SK-N-SH treated with all-trans-retinoic acid at 6 μM for 48 hours (cell line): ENCODE measurements at regions not wholly inside any gene's neighbourhood (a gene's known extent, or its start where the extent isn't known, plus 50 kb on each side); places are given as distances from the start of the nearest gene placed in this dataset.
A peak's percentile ranks its signal among the peaks of the same experiment; 100 is the strongest.

Source experiments
- ATAC-seq: fragments of 200-7000 bp; cut with Tn5 transposase; 3 replicates; pipeline ENCODE4 v1.9.1; 2020; ENCODE audit warnings: mild to moderate bottlenecking, moderate library complexity
- ARNTL ChIP-seq: fragments of 450-650 bp; formaldehyde crosslinking; IDR thresholded peaks from 2 replicates; pipeline ENCODE4 v1.5.0; 2020; ENCODE audit warnings: low read depth, mild to moderate bottlenecking, moderate library complexity, borderline replicate concordance
- BACH2 ChIP-seq: fragments of 250-450 bp; sonication (Bioruptor Pico); IDR thresholded peaks from 2 replicates; pipeline ENCODE4 v1.9.0; 2021; ENCODE audit warnings: mild to moderate bottlenecking, borderline replicate concordance
- CSDC2 ChIP-seq: fragments of 250-450 bp; sonication (Bioruptor Pico); IDR thresholded peaks from 2 replicates; pipeline ENCODE4 v1.5.0; 2020; ENCODE audit warnings: mild to moderate bottlenecking, moderate library complexity
- ESRRG ChIP-seq: fragments of 250-450 bp; sonication (Bioruptor Pico); IDR thresholded peaks from 2 replicates; pipeline ENCODE4 v1.6.1; 2021; ENCODE audit warnings: mild to moderate bottlenecking
- GLIS3 ChIP-seq: fragments of 250-450 bp; sonication (Bioruptor Pico); IDR thresholded peaks from 2 replicates; pipeline ENCODE4 v1.5.0; 2020; ENCODE audit warnings: mild to moderate bottlenecking, moderate library complexity
- ISL1 ChIP-seq: fragments of 250-450 bp; sonication (Bioruptor Pico); IDR thresholded peaks from 2 replicates; pipeline ENCODE4 v2.1.2; 2022; ENCODE audit warnings: mild to moderate bottlenecking, moderate library complexity
- OSR1 ChIP-seq: fragments of 250-450 bp; sonication (Bioruptor Pico); IDR thresholded peaks from 2 replicates; pipeline ENCODE4 v1.8.0; 2022; ENCODE audit warnings: moderate library complexity, mild to moderate bottlenecking, inconsistent platforms
- PPARA ChIP-seq: fragments of 250-450 bp; sonication (Bioruptor Pico); IDR thresholded peaks from 2 replicates; pipeline ENCODE4 v1.5.0; 2020; ENCODE audit warnings: mild to moderate bottlenecking, borderline replicate concordance
- RARB ChIP-seq: fragments of 250-450 bp; sonication (Bioruptor Pico); IDR thresholded peaks from 2 replicates; pipeline ENCODE4 v1.8.0; 2021; ENCODE audit warnings: mild to moderate bottlenecking, moderate library complexity
- SNAI2 ChIP-seq: fragments of 250-450 bp; sonication (Bioruptor Pico); IDR thresholded peaks from 2 replicates; pipeline ENCODE4 v1.5.0; 2020; ENCODE audit warnings: mild to moderate bottlenecking, moderate library complexity
- TCF4 ChIP-seq: fragments of 250-450 bp; sonication (Bioruptor Pico); IDR thresholded peaks from 2 replicates; pipeline ENCODE4 v1.8.0; 2021; ENCODE audit warnings: mild to moderate bottlenecking, moderate library complexity, borderline replicate concordance
- TOX ChIP-seq: fragments of 250-450 bp; sonication (Bioruptor Pico); IDR thresholded peaks from 2 replicates; pipeline ENCODE4 v1.8.0; 2021; ENCODE audit warnings: mild to moderate bottlenecking, moderate library complexity, borderline replicate concordance
- ZC3H10 ChIP-seq: fragments of 250-450 bp; sonication (Bioruptor Pico); IDR thresholded peaks from 2 replicates; pipeline ENCODE4 v1.5.1; 2021; ENCODE audit warnings: mild to moderate bottlenecking, moderate library complexity
- ZFP3 ChIP-seq: fragments of 250-450 bp; sonication (Bioruptor Pico); IDR thresholded peaks from 2 replicates; pipeline ENCODE4 v1.5.0; 2020; ENCODE audit warnings: mild to moderate bottlenecking, moderate library complexity
- ZFP30 ChIP-seq: fragments of 450-650 bp; formaldehyde crosslinking; IDR thresholded peaks from 2 replicates; pipeline ENCODE4 v1.5.0; 2022; ENCODE audit warnings: mild to moderate bottlenecking, moderate library complexity
- ZNF565 ChIP-seq: fragments of 450-650 bp; formaldehyde crosslinking; conservative IDR thresholded peaks from 2 replicates; pipeline ENCODE4 v1.5.0; 2020; ENCODE audit warnings: low read depth, mild to moderate bottlenecking, moderate library complexity
- ZNF70 ChIP-seq: fragments of 450-650 bp; formaldehyde crosslinking; IDR thresholded peaks from 2 replicates; pipeline ENCODE4 v1.5.0; 2020; ENCODE audit warnings: mild to moderate bottlenecking, moderate library complexity
- ZNF8 ChIP-seq: fragments of 450-650 bp; formaldehyde crosslinking; IDR thresholded peaks from 2 replicates; pipeline ENCODE4 v1.5.0; 2020; ENCODE audit warnings: mild to moderate bottlenecking, moderate library complexity
- TF ChIP-seq, protein P1 (sequence below): fragments of 250-450 bp; sonication (Bioruptor Pico); IDR thresholded peaks from 2 replicates; pipeline ENCODE4 v1.5.0; 2020; ENCODE audit warnings: mild to moderate bottlenecking, moderate library complexity
- TF ChIP-seq, protein P2 (sequence below): fragments of 250-450 bp; sonication (Bioruptor Pico); IDR thresholded peaks from 2 replicates; pipeline ENCODE4 v1.5.1; 2020; ENCODE audit warnings: low read depth, mild to moderate bottlenecking, moderate library complexity
- TF ChIP-seq, protein P3 (sequence below): fragments of 250-450 bp; sonication (Bioruptor Pico); IDR thresholded peaks from 2 replicates; pipeline ENCODE4 v1.5.1; 2021; ENCODE audit warnings: mild to moderate bottlenecking, moderate library complexity
- TF ChIP-seq, protein P4 (sequence below): fragments of 250-450 bp; sonication (Bioruptor Pico); IDR thresholded peaks from 2 replicates; pipeline ENCODE4 v1.8.0; 2020; ENCODE audit warnings: mild to moderate bottlenecking, moderate library complexity, borderline replicate concordance

DNA sequence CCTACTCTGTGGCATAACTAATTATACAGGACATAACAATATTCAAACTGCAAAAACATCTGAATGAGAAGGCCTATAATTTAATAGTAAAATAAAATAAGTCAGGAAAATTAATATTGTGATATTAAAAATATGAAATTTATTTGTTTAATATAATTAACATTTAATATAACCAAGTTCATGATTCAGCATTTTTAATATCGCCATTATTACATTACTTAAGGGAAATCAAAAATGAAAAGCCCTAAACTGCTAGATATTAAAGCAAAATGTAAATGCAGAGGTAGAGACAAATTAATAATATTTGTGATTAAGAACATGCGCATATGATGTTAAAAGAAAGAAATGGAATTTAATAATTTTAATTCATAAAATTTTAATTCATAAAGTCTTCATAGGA, 683.4 kb upstream of the EYS start:
- no peak for TF ChIP-seq ZNF8 (CRISPR knock-in tag)
- TF ChIP-seq, protein P1, sequence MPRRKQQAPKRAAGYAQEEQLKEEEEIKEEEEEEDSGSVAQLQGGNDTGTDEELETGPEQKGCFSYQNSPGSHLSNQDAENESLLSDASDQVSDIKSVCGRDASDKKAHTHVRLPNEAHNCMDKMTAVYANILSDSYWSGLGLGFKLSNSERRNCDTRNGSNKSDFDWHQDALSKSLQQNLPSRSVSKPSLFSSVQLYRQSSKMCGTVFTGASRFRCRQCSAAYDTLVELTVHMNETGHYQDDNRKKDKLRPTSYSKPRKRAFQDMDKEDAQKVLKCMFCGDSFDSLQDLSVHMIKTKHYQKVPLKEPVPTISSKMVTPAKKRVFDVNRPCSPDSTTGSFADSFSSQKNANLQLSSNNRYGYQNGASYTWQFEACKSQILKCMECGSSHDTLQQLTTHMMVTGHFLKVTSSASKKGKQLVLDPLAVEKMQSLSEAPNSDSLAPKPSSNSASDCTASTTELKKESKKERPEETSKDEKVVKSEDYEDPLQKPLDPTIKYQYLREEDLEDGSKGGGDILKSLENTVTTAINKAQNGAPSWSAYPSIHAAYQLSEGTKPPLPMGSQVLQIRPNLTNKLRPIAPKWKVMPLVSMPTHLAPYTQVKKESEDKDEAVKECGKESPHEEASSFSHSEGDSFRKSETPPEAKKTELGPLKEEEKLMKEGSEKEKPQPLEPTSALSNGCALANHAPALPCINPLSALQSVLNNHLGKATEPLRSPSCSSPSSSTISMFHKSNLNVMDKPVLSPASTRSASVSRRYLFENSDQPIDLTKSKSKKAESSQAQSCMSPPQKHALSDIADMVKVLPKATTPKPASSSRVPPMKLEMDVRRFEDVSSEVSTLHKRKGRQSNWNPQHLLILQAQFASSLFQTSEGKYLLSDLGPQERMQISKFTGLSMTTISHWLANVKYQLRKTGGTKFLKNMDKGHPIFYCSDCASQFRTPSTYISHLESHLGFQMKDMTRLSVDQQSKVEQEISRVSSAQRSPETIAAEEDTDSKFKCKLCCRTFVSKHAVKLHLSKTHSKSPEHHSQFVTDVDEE (CRISPR knock-in tag), result no peak
- TF ChIP-seq ZFP30 (CRISPR knock-in tag), result no peak
- TF ChIP-seq ZNF565 (CRISPR knock-in tag), result no peak
- ATAC-seq, result no peak

DNA sequence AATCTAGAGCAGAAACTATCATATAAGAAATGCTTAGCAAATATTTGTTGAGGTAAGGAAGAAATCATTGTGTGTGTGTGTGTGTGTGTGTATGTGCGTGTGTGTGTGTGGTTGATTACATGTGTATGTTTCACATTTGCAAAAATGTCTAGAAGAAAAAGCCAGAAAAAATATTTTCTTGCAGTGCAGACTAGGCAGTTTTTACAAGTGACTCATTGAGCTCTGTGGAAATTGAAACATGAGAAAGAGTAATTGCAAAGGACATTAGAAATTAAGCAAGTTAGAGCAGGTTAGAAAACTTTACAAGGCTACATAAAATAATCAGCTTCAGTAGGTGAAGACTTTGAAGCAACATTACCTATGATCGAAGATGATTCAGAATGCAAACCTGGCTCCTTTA, 669.0 kb upstream of the EYS start:
- peak; percentile 50 for ATAC-seq
- TF ChIP-seq RARB (CRISPR knock-in tag) (no peak), SNAI2 (CRISPR knock-in tag) (no peak), ZNF70 (CRISPR knock-in tag) (no peak), ESRRG (CRISPR knock-in tag) (no peak), PPARA (CRISPR knock-in tag) (no peak), ZC3H10 (CRISPR knock-in tag) (no peak), GLIS3 (CRISPR knock-in tag) (no peak), TCF4 (CRISPR knock-in tag) (no peak), TOX (no peak), ISL1 (CRISPR knock-in tag) (no peak), ZNF565 (CRISPR knock-in tag) (no peak), BACH2 (CRISPR knock-in tag) (no peak), ZFP3 (CRISPR knock-in tag) (no peak), OSR1 (CRISPR knock-in tag) (no peak), ARNTL (CRISPR knock-in tag) (no peak), ZNF8 (CRISPR knock-in tag) (no peak)
- TF ChIP-seq, protein P1 (CRISPR knock-in tag), result no peak
- TF ChIP-seq, protein P2, sequence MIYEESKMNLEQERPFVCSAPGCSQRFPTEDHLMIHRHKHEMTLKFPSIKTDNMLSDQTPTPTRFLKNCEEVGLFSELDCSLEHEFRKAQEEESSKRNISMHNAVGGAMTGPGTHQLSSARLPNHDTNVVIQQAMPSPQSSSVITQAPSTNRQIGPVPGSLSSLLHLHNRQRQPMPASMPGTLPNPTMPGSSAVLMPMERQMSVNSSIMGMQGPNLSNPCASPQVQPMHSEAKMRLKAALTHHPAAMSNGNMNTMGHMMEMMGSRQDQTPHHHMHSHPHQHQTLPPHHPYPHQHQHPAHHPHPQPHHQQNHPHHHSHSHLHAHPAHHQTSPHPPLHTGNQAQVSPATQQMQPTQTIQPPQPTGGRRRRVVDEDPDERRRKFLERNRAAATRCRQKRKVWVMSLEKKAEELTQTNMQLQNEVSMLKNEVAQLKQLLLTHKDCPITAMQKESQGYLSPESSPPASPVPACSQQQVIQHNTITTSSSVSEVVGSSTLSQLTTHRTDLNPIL (CRISPR knock-in tag), result no peak
- TF ChIP-seq, protein P3, sequence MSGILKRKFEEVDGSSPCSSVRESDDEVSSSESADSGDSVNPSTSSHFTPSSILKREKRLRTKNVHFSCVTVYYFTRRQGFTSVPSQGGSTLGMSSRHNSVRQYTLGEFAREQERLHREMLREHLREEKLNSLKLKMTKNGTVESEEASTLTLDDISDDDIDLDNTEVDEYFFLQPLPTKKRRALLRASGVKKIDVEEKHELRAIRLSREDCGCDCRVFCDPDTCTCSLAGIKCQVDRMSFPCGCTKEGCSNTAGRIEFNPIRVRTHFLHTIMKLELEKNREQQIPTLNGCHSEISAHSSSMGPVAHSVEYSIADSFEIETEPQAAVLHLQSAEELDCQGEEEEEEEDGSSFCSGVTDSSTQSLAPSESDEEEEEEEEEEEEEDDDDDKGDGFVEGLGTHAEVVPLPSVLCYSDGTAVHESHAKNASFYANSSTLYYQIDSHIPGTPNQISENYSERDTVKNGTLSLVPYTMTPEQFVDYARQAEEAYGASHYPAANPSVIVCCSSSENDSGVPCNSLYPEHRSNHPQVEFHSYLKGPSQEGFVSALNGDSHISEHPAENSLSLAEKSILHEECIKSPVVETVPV (CRISPR knock-in tag), result no peak
- TF ChIP-seq, protein P4, sequence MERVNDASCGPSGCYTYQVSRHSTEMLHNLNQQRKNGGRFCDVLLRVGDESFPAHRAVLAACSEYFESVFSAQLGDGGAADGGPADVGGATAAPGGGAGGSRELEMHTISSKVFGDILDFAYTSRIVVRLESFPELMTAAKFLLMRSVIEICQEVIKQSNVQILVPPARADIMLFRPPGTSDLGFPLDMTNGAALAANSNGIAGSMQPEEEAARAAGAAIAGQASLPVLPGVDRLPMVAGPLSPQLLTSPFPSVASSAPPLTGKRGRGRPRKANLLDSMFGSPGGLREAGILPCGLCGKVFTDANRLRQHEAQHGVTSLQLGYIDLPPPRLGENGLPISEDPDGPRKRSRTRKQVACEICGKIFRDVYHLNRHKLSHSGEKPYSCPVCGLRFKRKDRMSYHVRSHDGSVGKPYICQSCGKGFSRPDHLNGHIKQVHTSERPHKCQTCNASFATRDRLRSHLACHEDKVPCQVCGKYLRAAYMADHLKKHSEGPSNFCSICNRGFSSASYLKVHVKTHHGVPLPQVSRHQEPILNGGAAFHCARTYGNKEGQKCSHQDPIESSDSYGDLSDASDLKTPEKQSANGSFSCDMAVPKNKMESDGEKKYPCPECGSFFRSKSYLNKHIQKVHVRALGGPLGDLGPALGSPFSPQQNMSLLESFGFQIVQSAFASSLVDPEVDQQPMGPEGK (CRISPR knock-in tag), result no peak

DNA sequence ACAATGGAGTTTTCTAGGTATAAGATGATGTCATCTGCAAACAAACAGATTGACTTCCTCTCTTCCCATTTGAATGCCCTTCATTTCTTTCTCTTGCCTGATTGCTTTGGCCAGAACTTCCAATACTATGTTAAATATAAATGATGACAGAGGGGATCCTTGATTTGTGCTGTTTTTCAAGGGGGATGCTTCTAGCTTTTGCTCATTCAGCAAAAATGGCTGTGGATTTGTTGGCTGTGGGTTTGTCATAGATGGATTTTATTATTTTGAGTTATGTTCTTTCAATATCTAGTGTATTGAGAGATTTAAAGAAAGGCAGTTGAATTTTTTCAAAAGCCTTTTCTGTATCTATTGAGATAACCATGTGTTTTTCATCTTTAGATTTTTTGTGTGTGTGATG, 662.4 kb upstream of the EYS start:
- no peak for TF ChIP-seq CSDC2 (CRISPR knock-in tag)

More for the DNA sequence above, 662.4 kb upstream of the EYS start:
- ATAC-seq, result no peak
